ENCODE measurements at regions not wholly inside any gene's neighbourhood (a gene's known extent, or its start where the extent isn't known, plus 50 kb on each side); places are given as distances from the start of the nearest gene placed in this dataset.
"Not testable (repeated sequence)": the region's sequence is repeated elsewhere in the genome, so short reads cannot be mapped to it uniquely, and the experiment has no call there.

- no peak overlapping the region for H3K4me3 ChIP-seq
- H3K9me3 ChIP-seq = no peaks in the 10 kb centered on the region
- intact Hi-C loops (cut with DNase I) = no loop called here
- no peaks in the 10 kb centered on the region for H3K36me3 ChIP-seq
- no peaks in the 10 kb centered on the region for H3K27me3 ChIP-seq
- H3K9ac ChIP-seq (ENCODE audit: low read depth in 2 of 2, low read length in 2 of 2) = no peak overlapping the region
- no peak for DNase-seq
- no peak for TF ChIP-seq CTCF (IDR thresholded peaks at IDR 0.05)
- H3K4me1 ChIP-seq = no peaks in the 10 kb centered on the region
- H3K27ac ChIP-seq = no peak overlapping the region
Observed at GRCh38 chr16:76114681-76115080, 162.5 kb upstream of the CNTNAP4 start.

- H3K36me3 ChIP-seq = no peaks in the 10 kb centered on the region
- TF ChIP-seq CTCF (IDR thresholded peaks at IDR 0.05) = no peak
- no peak overlapping the region for H3K27ac ChIP-seq
- no peak overlapping the region for H3K9ac ChIP-seq (ENCODE audit: low read depth in 2 of 2, low read length in 2 of 2)
- no peaks in the 10 kb centered on the region for H3K9me3 ChIP-seq
- no peak overlapping the region for H3K4me3 ChIP-seq
- DNase-seq = no peak
- intact Hi-C loops (cut with DNase I) = no loop called here
- H3K27me3 ChIP-seq = no peaks in the 10 kb centered on the region
- H3K4me1 ChIP-seq = no peaks in the 10 kb centered on the region
Observed at GRCh38 chr16:76118344-76118743, 158.9 kb upstream of the CNTNAP4 start.

- DNase-seq = no peak
- Histone ChIP-seq H3K4me1 (no peaks in the 10 kb centered on the region), H3K27me3 (no peaks in the 10 kb centered on the region), H3K9ac (ENCODE audit: low read depth in 2 of 2, low read length in 2 of 2) (no peak overlapping the region), H3K9me3 (no peaks in the 10 kb centered on the region), H3K4me3 (no peak overlapping the region), H3K36me3 (no peaks in the 10 kb centered on the region), H3K27ac (no peak overlapping the region)
- no peak for TF ChIP-seq CTCF (IDR thresholded peaks at IDR 0.05)
- intact Hi-C loops (cut with DNase I) = no loop called here
Observed at GRCh38 chr16:76121636-76122035, 155.6 kb upstream of the CNTNAP4 start.

- Histone ChIP-seq H3K4me3 (no peak overlapping the region), H3K27ac (no peak overlapping the region), H3K9ac (ENCODE audit: low read depth in 2 of 2, low read length in 2 of 2) (no peak overlapping the region), H3K36me3 (no peaks in the 10 kb centered on the region), H3K4me1 (no peaks in the 10 kb centered on the region), H3K27me3 (no peaks in the 10 kb centered on the region), H3K9me3 (no peaks in the 10 kb centered on the region)
- TF ChIP-seq CTCF (IDR thresholded peaks at IDR 0.05) = no peak
- no peak for DNase-seq
- intact Hi-C loops (cut with DNase I) = no loop called here
Observed at GRCh38 chr16:76123966-76124365, 153.2 kb upstream of the CNTNAP4 start.

GRCh38 chr16:76125871-76126270 lies 151.3 kb upstream of the CNTNAP4 start:
- Histone ChIP-seq H3K27me3 (no peaks in the 10 kb centered on the region), H3K9me3 (no peaks in the 10 kb centered on the region), H3K27ac (no peak overlapping the region), H3K4me3 (no peak overlapping the region), H3K36me3 (no peaks in the 10 kb centered on the region), H3K4me1 (no peaks in the 10 kb centered on the region), H3K9ac (ENCODE audit: low read depth in 2 of 2, low read length in 2 of 2) (no peak overlapping the region)
- no peak for TF ChIP-seq CTCF (IDR thresholded peaks at IDR 0.05)
- DNase-seq = no peak
- intact Hi-C loops (cut with DNase I) = no loop called here

GRCh38 chr16:76138056-76138455 lies 139.1 kb upstream of the CNTNAP4 start:
- H3K27ac ChIP-seq; intact Hi-C loops (cut with DNase I); H3K27me3 ChIP-seq; H3K9me3 ChIP-seq; H3K4me1 ChIP-seq; H3K36me3 ChIP-seq; H3K4me3 ChIP-seq; DNase-seq; H3K9ac ChIP-seq (ENCODE audit: low read depth in 2 of 2, low read length in 2 of 2): not testable (repeated sequence)

Measured in colonic mucosa (tissue), 4 donors.